Esophagus squamous epithelium (tissue), 4 donors: ENCODE measurements at regions not wholly inside any gene's neighbourhood (a gene's known extent, or its start where the extent isn't known, plus 50 kb on each side); places are given as distances from the start of the nearest gene placed in this dataset.

ENCODE experiments used
- CTCF ChIP-seq, 6 experiments: fragments of 450-650 bp in 4 of 6; fragments of 200-600 bp in 2 of 6; sonication (generic) in 2 of 6; IDR thresholded peaks; one replicate each; pipeline ENCODE4 v1.5.1; 2016 to 2019; ENCODE audit warnings: antibody characterized with exemption in 6 of 6, mild to moderate bottlenecking in 4 of 6, moderate library complexity in 4 of 6
- POLR2A ChIP-seq, 4 donors: fragments of 450-650 bp; IDR thresholded peaks; one replicate each; pipeline ENCODE4 v1.6.1; 2017; ENCODE audit warnings: antibody characterized with exemption in 4 of 4, mild to moderate bottlenecking in 4 of 4, moderate library complexity in 3 of 4

GRCh38 chr5:5686356-5686755 is 263.9 kb downstream of the ICE1 start:
- TF ChIP-seq CTCF (IDR thresholded peaks at IDR 0.05) (no peak), POLR2A (IDR thresholded peaks at IDR 0.05) (no peak)
